Activated T-cell treated with anti-CD3 and anti-CD28 coated beads, Interleukin-2, amount 50 U/mL, for 24 hours (primary cell): ENCODE measurements at regions not wholly inside any gene's neighbourhood (a gene's known extent, or its start where the extent isn't known, plus 50 kb on each side); places are given as distances from the start of the nearest gene placed in this dataset.

Experiments used
- DNase-seq: peaks from one replicate; pipeline ENCODE4 v3.0.0-alpha.2; 2020
- H3K27ac Mint-ChIP-seq: 2 replicates; pipeline ENCODE4 v1.8.0; 2020; ENCODE audit warnings: mild to moderate bottlenecking, mixed read lengths
- H3K27me3 Mint-ChIP-seq: 2 replicates; pipeline ENCODE4 v1.8.0; 2020; ENCODE audit warnings: mixed read lengths
- H3K36me3 Mint-ChIP-seq: 2 replicates; pipeline ENCODE4 v1.8.0; 2020; ENCODE audit warnings: low read depth, mixed read lengths
- H3K4me1 Mint-ChIP-seq: 2 replicates; pipeline ENCODE4 v1.8.0; 2020; ENCODE audit warnings: low read depth, mixed read lengths
- H3K4me3 Mint-ChIP-seq: 2 replicates; pipeline ENCODE4 v1.8.0; 2020; ENCODE audit warnings: mild to moderate bottlenecking, moderate library complexity, mixed read lengths
- H3K9me3 Mint-ChIP-seq: 2 replicates; pipeline ENCODE4 v1.8.0; 2020; ENCODE audit warnings: mixed read lengths

- Mint-ChIP-seq H3K27ac (no peak overlapping the region), H3K27me3 (no peaks in the 10 kb centered on the region), H3K36me3 (no peaks in the 10 kb centered on the region), H3K4me1 (no peaks in the 10 kb centered on the region), H3K4me3 (no peak overlapping the region), H3K9me3 (peaks cover 14% of the 10 kb centered on the region)
- no peak for DNase-seq
These were observed 1514.9 kb upstream of the PIK3C3 start for GRCh38 chr18:40440088-40440487.

GRCh38 chr18:40437517-40437916 is 1517.5 kb upstream of the PIK3C3 start:
- DNase-seq = no peak
- Mint-ChIP-seq H3K27me3 (no peaks in the 10 kb centered on the region), H3K4me1 (no peaks in the 10 kb centered on the region), H3K4me3 (no peak overlapping the region), H3K27ac (no peak overlapping the region), H3K36me3 (no peaks in the 10 kb centered on the region), H3K9me3 (peaks cover 10% of the 10 kb centered on the region)

DNA sequence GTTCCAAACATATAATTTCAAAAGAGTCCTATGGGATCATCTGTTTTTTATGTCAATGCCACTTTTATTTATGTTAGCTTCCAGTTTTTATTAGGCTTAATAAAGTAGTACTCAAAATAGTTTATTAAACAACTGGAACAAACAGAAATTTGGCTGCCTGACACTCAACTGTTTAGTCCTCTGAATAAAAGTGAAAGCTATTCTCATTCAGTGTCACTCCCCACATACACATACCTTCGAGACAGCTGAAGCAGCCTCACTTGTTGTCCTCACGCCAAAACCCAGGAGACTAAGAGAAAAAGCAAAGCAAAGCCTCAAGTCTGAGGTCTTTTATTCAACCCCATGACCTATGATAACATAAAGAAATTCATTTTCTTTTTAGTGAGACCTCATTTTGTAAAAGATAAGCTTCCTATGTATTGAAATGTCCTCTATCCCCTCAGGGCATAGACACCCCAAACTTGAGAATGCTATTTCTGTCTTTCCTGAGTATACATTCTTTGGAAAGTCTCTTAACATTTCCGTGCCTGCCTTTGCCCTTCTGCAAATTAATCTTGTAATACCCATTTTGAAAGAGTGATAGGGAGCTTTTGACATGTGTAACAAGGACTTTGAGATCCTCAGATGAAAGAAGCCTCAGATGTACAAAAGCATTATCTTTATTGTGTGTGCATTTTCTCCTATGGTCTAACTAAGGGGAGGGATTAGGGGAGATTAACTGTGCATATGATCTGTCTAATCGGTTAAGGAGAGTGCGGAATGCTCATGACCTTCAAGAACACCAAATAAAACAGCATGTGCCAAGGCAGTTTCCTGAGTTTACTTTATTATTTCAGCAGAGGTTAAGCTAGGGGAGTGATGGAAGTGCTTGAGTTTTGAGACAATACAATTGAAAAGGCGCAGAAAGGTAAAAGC is 1523.7 kb upstream of the PIK3C3 start:
- no peaks in the 10 kb centered on the region for H3K36me3 Mint-ChIP-seq
- no peak overlapping the region for H3K4me3 Mint-ChIP-seq
- H3K27ac Mint-ChIP-seq = no peak overlapping the region

GRCh38 chr18:40423291-40423690 is 1531.7 kb upstream of the PIK3C3 start:
- H3K4me3 Mint-ChIP-seq = no peak overlapping the region
- H3K36me3 Mint-ChIP-seq = no peaks in the 10 kb centered on the region
- H3K27me3 Mint-ChIP-seq = no peaks in the 10 kb centered on the region
- no peaks in the 10 kb centered on the region for H3K4me1 Mint-ChIP-seq
- no peak overlapping the region for H3K27ac Mint-ChIP-seq
- peaks cover 26% of the 10 kb centered on the region for H3K9me3 Mint-ChIP-seq
- no peak for DNase-seq

More for the DNA sequence above, 1523.7 kb upstream of the PIK3C3 start:
- Mint-ChIP-seq H3K27me3 (no peaks in the 10 kb centered on the region), H3K4me1 (no peaks in the 10 kb centered on the region), H3K9me3 (peaks cover 16% of the 10 kb centered on the region)
- DNase-seq = no peak

GRCh38 chr18:40420675-40421074 is 1534.4 kb upstream of the PIK3C3 start:
- DNase-seq = no peak
- Mint-ChIP-seq H3K4me1 (no peaks in the 10 kb centered on the region), H3K9me3 (peaks cover 19% of the 10 kb centered on the region), H3K36me3 (no peaks in the 10 kb centered on the region), H3K4me3 (no peak overlapping the region), H3K27me3 (no peaks in the 10 kb centered on the region), H3K27ac (no peak overlapping the region)

- no peak for DNase-seq
- no peaks in the 10 kb centered on the region for H3K4me1 Mint-ChIP-seq
- H3K4me3 Mint-ChIP-seq = no peak overlapping the region
- H3K9me3 Mint-ChIP-seq = peaks cover 25% of the 10 kb centered on the region
- H3K36me3 Mint-ChIP-seq = no peaks in the 10 kb centered on the region
- no peak overlapping the region for H3K27ac Mint-ChIP-seq
- H3K27me3 Mint-ChIP-seq = no peaks in the 10 kb centered on the region
These were observed 1537.5 kb upstream of the PIK3C3 start for GRCh38 chr18:40417501-40417900.

- DNase-seq = no peak
- Mint-ChIP-seq H3K4me1 (no peaks in the 10 kb centered on the region), H3K36me3 (no peaks in the 10 kb centered on the region), H3K4me3 (no peak overlapping the region), H3K27ac (no peak overlapping the region), H3K27me3 (no peaks in the 10 kb centered on the region), H3K9me3 (peaks cover 16% of the 10 kb centered on the region)
These were observed 1539.2 kb upstream of the PIK3C3 start for GRCh38 chr18:40415821-40416220.

- Mint-ChIP-seq H3K27ac (no peak overlapping the region), H3K4me1 (no peaks in the 10 kb centered on the region), H3K36me3 (no peaks in the 10 kb centered on the region), H3K9me3 (peaks cover 21% of the 10 kb centered on the region), H3K27me3 (no peaks in the 10 kb centered on the region), H3K4me3 (no peak overlapping the region)
- DNase-seq = no peak
These were observed 1539.8 kb upstream of the PIK3C3 start for GRCh38 chr18:40415176-40415791.

DNA sequence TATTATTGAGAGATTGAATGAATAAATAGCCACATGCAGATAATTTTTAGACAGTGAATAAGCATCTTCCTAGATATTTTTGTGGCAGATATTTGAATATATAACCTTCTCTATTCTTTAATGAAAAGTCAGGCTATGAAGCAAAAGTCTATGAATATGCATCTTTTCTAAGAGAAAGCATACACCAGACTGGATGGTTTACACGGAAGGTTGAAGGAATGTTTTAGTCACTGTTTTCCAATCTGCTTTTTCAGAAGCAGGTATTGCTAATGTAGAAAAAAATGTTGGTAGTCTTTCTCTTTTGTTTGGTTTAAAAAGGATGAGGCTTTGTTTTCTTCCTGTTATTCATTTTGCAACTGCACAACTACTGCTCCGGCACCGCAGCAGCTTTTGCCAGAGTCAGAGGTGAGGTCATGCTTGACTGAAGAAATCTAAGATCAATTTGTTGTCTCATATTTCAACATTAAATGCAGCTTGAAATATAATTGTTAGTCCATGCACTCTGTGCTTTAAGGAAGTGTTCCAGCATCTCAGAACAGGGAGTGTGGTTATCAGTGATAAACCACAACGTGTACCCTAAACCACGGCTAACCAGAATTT is 1540.8 kb upstream of the PIK3C3 start:
- no peaks in the 10 kb centered on the region for H3K27me3 Mint-ChIP-seq

GRCh38 chr18:40413160-40413559 is 1541.9 kb upstream of the PIK3C3 start:
- H3K27ac Mint-ChIP-seq = no peak overlapping the region
- H3K4me1 Mint-ChIP-seq = no peaks in the 10 kb centered on the region
- no peak for DNase-seq
- H3K27me3 Mint-ChIP-seq = no peaks in the 10 kb centered on the region
- no peak overlapping the region for H3K4me3 Mint-ChIP-seq
- no peaks in the 10 kb centered on the region for H3K36me3 Mint-ChIP-seq
- peaks cover 24% of the 10 kb centered on the region for H3K9me3 Mint-ChIP-seq

More for the DNA sequence above, 1540.8 kb upstream of the PIK3C3 start:
- no peak overlapping the region for H3K27ac Mint-ChIP-seq
- no peak overlapping the region for H3K4me3 Mint-ChIP-seq
- no peaks in the 10 kb centered on the region for H3K36me3 Mint-ChIP-seq
- no peak for DNase-seq
- peaks cover 19% of the 10 kb centered on the region for H3K9me3 Mint-ChIP-seq
- H3K4me1 Mint-ChIP-seq = no peaks in the 10 kb centered on the region

DNA sequence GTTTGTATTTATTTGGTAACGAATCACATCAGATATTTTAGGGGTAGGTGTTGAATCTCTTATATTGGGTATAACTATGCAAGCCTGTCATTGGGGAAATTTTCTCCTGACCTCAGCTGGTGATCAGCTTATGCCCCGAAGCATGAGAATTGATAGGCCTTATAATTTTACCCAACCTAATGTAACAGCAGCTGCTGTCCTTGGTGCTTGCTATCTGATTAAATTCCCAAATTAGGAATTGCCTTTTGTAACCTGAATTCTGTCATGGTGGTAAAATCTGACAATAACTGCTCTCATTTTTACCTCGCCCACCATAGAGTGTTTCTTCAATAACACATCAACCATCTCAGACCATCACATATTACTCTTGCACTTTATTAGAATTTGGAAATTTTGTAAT is 1542.6 kb upstream of the PIK3C3 start:
- H3K36me3 Mint-ChIP-seq = no peaks in the 10 kb centered on the region
- H3K27me3 Mint-ChIP-seq = no peaks in the 10 kb centered on the region
- no peak overlapping the region for H3K4me3 Mint-ChIP-seq
- no peak overlapping the region for H3K27ac Mint-ChIP-seq
- DNase-seq = no peak
- H3K4me1 Mint-ChIP-seq = no peaks in the 10 kb centered on the region
- H3K9me3 Mint-ChIP-seq = peaks cover 24% of the 10 kb centered on the region

DNA sequence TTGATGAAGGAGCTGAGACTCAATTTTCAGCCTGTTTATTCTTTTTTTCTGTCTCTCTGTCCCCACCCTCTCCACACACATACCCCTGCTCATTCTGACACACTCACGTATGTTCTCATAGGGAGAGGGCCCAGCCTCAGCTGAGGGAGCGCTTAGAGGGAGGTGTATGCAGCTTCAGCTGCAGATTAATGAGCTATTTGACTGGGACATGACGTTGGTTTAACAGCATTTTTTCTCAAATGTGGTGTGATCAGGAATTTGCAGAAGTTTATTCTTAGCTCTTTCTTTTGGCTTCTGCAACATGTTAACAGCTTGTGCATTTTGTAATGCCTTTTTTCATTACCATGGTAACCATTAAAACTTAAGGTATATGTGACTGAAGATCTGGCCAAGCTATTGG is 1547.1 kb upstream of the PIK3C3 start:
- H3K27me3 Mint-ChIP-seq = no peaks in the 10 kb centered on the region
- H3K4me1 Mint-ChIP-seq = no peaks in the 10 kb centered on the region
- no peak for DNase-seq
- peaks cover 31% of the 10 kb centered on the region for H3K9me3 Mint-ChIP-seq
- no peak overlapping the region for H3K27ac Mint-ChIP-seq
- H3K4me3 Mint-ChIP-seq = no peak overlapping the region
- H3K36me3 Mint-ChIP-seq = no peaks in the 10 kb centered on the region

GRCh38 chr18:40404284-40404683 is 1550.8 kb upstream of the PIK3C3 start:
- H3K9me3 Mint-ChIP-seq = peaks cover 23% of the 10 kb centered on the region
- no peaks in the 10 kb centered on the region for H3K36me3 Mint-ChIP-seq
- H3K27me3 Mint-ChIP-seq = no peaks in the 10 kb centered on the region
- no peak overlapping the region for H3K4me3 Mint-ChIP-seq
- no peak for DNase-seq
- H3K4me1 Mint-ChIP-seq = no peaks in the 10 kb centered on the region
- no peak overlapping the region for H3K27ac Mint-ChIP-seq

- no peaks in the 10 kb centered on the region for H3K4me1 Mint-ChIP-seq
- peaks cover 26% of the 10 kb centered on the region for H3K9me3 Mint-ChIP-seq
- H3K36me3 Mint-ChIP-seq = no peaks in the 10 kb centered on the region
- DNase-seq = no peak
- H3K27ac Mint-ChIP-seq = no peak overlapping the region
- no peaks in the 10 kb centered on the region for H3K27me3 Mint-ChIP-seq
- no peak overlapping the region for H3K4me3 Mint-ChIP-seq
These were observed 1553.0 kb upstream of the PIK3C3 start for GRCh38 chr18:40402052-40402451.

GRCh38 chr18:40388121-40388520 is 1566.9 kb upstream of the PIK3C3 start:
- no peak overlapping the region for H3K27ac Mint-ChIP-seq
- no peaks in the 10 kb centered on the region for H3K27me3 Mint-ChIP-seq
- no peak overlapping the region for H3K4me3 Mint-ChIP-seq
- H3K9me3 Mint-ChIP-seq = peaks cover 19% of the 10 kb centered on the region
- DNase-seq = no peak
- H3K4me1 Mint-ChIP-seq = no peaks in the 10 kb centered on the region
- H3K36me3 Mint-ChIP-seq = no peaks in the 10 kb centered on the region
